Naive thymus-derived CD4-positive, alpha-beta T cell (primary cell): ENCODE measurements at regions not wholly inside any gene's neighbourhood (a gene's known extent, or its start where the extent isn't known, plus 50 kb on each side); places are given as distances from the start of the nearest gene placed in this dataset.
A peak's percentile ranks its signal among the peaks of the same experiment; 100 is the strongest.

Experiments used
- ATAC-seq: fragments of 150-1000 bp; cut with Tn5 transposase; 2 replicates; pipeline ENCODE4 v1.10.0; 2021; ENCODE audit warnings: mild to moderate bottlenecking, moderate library complexity
- CTCF ChIA-PET: fragments of 350-600 bp; sonication (Branson Sonifier 250); formaldehyde crosslinking; loops from one replicate; lab custom pipeline; 2021; ENCODE audit warnings: antibody characterized with exemption; lab: Charles Lee
- POLR2A ChIA-PET: fragments of 350-600 bp; sonication (Branson Sonifier 250); formaldehyde crosslinking; loops from one replicate; lab custom pipeline; 2021; ENCODE audit warnings: antibody characterized with exemption, inconsistent platforms; lab: Charles Lee
- DNase-seq, 9 donors: peaks; one replicate each; pipeline versions ENCODE4 v3.0.0 to v3.0.0-alpha.2; 2020 to 2022; ENCODE audit warnings: mixed read lengths in 1 of 9
- H3K27ac ChIP-seq: one replicate; pipeline ENCODE4 v1.7.0; 2013; ENCODE audit warnings: mild to moderate bottlenecking, low read depth, low read length, moderate library complexity
- H3K27me3 ChIP-seq, 2 donors: one replicate each; pipeline ENCODE4 v1.7.0; 2013; ENCODE audit warnings: low read length in 2 of 2, mild to moderate bottlenecking in 2 of 2, moderate library complexity in 2 of 2; ENCODE audit not compliant: control insufficient read depth in 2 of 2, insufficient read depth in 2 of 2
- H3K36me3 ChIP-seq, 3 experiments: 1 replicate in 2 of 3; 2 replicates in 1 of 3; pipeline ENCODE4 v1.7.0; 2013; ENCODE audit warnings: low read length in 3 of 3, mild to moderate bottlenecking in 3 of 3, moderate library complexity in 1 of 3; ENCODE audit not compliant: insufficient read depth in 3 of 3, control insufficient read depth in 2 of 3
- H3K4me1 ChIP-seq, 2 donors: one replicate each; pipeline ENCODE4 v1.7.0; 2013; ENCODE audit warnings: low read length in 2 of 2, mild to moderate bottlenecking in 2 of 2, moderate library complexity in 1 of 2; ENCODE audit not compliant: control insufficient read depth in 2 of 2, insufficient read depth in 2 of 2
- H3K4me3 ChIP-seq: 2 replicates; pipeline ENCODE4 v1.7.0; 2013; ENCODE audit warnings: mild to moderate bottlenecking, low read length
- H3K9me3 ChIP-seq, 3 experiments: 1 replicate in 2 of 3; 2 replicates in 1 of 3; pipeline ENCODE4 v1.7.0; 2013; ENCODE audit warnings: low read length in 3 of 3; ENCODE audit not compliant: control insufficient read depth in 2 of 3
- H3K27ac Mint-ChIP-seq, 9 donors: one replicate each; pipeline ENCODE4 v1.8.0; 2020 to 2022; ENCODE audit warnings: mixed read lengths in 9 of 9, mild to moderate bottlenecking in 8 of 9, moderate library complexity in 5 of 9, inconsistent platforms in 2 of 9
- H3K27me3 Mint-ChIP-seq, 5 donors: one replicate each; pipeline ENCODE4 v1.8.0; 2021 to 2022; ENCODE audit warnings: mixed read lengths in 5 of 5, mild to moderate bottlenecking in 1 of 5
- H3K36me3 Mint-ChIP-seq, 5 donors: one replicate each; pipeline ENCODE4 v1.8.0; 2020 to 2022; ENCODE audit warnings: mixed read lengths in 5 of 5, mild to moderate bottlenecking in 3 of 5, inconsistent platforms in 1 of 5
- H3K4me1 Mint-ChIP-seq, 7 donors: one replicate each; pipeline ENCODE4 v1.8.0; 2020 to 2022; ENCODE audit warnings: mixed read lengths in 7 of 7, mild to moderate bottlenecking in 3 of 7, inconsistent platforms in 1 of 7
- H3K4me3 Mint-ChIP-seq, 10 donors: one replicate each; pipeline ENCODE4 v1.8.0; 2020 to 2022; ENCODE audit warnings: mild to moderate bottlenecking in 10 of 10, mixed read lengths in 10 of 10, moderate library complexity in 6 of 10, inconsistent platforms in 2 of 10
- H3K9me3 Mint-ChIP-seq, 11 donors: one replicate each; pipeline ENCODE4 v1.8.0; 2020 to 2022; ENCODE audit warnings: mixed read lengths in 11 of 11, mild to moderate bottlenecking in 4 of 11, inconsistent platforms in 1 of 11, moderate library complexity in 1 of 11
- intact Hi-C, 2 donors: fragments of 100-400 bp; cut with micrococcal nuclease; formaldehyde crosslinking; loops; one replicate each; pipeline ENCODE4 v1.15.1; 2023

- no peaks in the 10 kb centered on the region for H3K9me3 ChIP-seq
- ATAC-seq (no peak), DNase-seq (no peak)
- intact Hi-C loops: no loop called here
- ChIA-PET POLR2A (no interaction called here), CTCF (no interaction called here)
- Mint-ChIP-seq H3K9me3 (peaks cover 0 to 1% (median 0%) of the 10 kb centered on the region in 11 donors), H3K4me3 (no peak overlapping the region), H3K4me1 (peaks cover 0 to 18% (median 15%) of the 10 kb centered on the region in 7 donors), H3K27ac (no peak overlapping the region), H3K27me3 (peaks cover 0 to 2% (median 0%) of the 10 kb centered on the region in 5 donors), H3K36me3 (peaks cover 0 to 12% (median 0%) of the 10 kb centered on the region in 5 donors)
- H3K36me3 ChIP-seq: no peaks in the 10 kb centered on the region
- no peaks in the 10 kb centered on the region for H3K27me3 ChIP-seq
- peaks cover 0 to 16% of the 10 kb centered on the region in 2 donors for H3K4me1 ChIP-seq
- H3K27ac ChIP-seq: no peak overlapping the region
- H3K4me3 ChIP-seq: no peak overlapping the region
Measured at GRCh38 chr10:47092376-47092775, 181.1 kb downstream of the PTPN20 start.

GRCh38 chr10:47092831-47093230 is 181.6 kb downstream of the PTPN20 start:
- Histone ChIP-seq H3K36me3 (no peaks in the 10 kb centered on the region), H3K9me3 (no peaks in the 10 kb centered on the region), H3K4me3 (no peak overlapping the region), H3K27me3 (no peaks in the 10 kb centered on the region), H3K27ac (no peak overlapping the region), H3K4me1 (peaks cover 0 to 11% of the 10 kb centered on the region in 2 donors)
- POLR2A ChIA-PET: no interaction called here
- DNase-seq (no peak), ATAC-seq (no peak)
- H3K9me3 Mint-ChIP-seq: peaks cover 0 to 1% (median 0%) of the 10 kb centered on the region in 11 donors
- H3K4me3 Mint-ChIP-seq: no peak overlapping the region
- intact Hi-C loops: no loop called here
- peaks cover 0 to 12% (median 0%) of the 10 kb centered on the region in 5 donors for H3K36me3 Mint-ChIP-seq
- CTCF ChIA-PET: no interaction called here
- H3K4me1 Mint-ChIP-seq: peaks cover 0 to 14% (median 10%) of the 10 kb centered on the region in 7 donors
- H3K27ac Mint-ChIP-seq: no peak overlapping the region
- H3K27me3 Mint-ChIP-seq: peaks cover 0 to 2% (median 0%) of the 10 kb centered on the region in 5 donors

GRCh38 chr10:47094126-47094525 is 182.9 kb downstream of the PTPN20 start:
- intact Hi-C loops: no loop called here
- Mint-ChIP-seq H3K27me3 (peaks cover 0 to 2% (median 0%) of the 10 kb centered on the region in 5 donors), H3K4me3 (no peak overlapping the region), H3K9me3 (peaks cover 0 to 1% (median 0%) of the 10 kb centered on the region in 11 donors), H3K27ac (peak overlapping the region in 2 of 9 donors; percentile 23 to 27), H3K4me1 (peaks cover 0 to 5% (median 0%) of the 10 kb centered on the region in 7 donors), H3K36me3 (peaks cover 0 to 12% (median 0%) of the 10 kb centered on the region in 5 donors)
- ChIA-PET POLR2A (no interaction called here), CTCF (no interaction called here)
- Histone ChIP-seq H3K27me3 (no peaks in the 10 kb centered on the region), H3K4me1 (no peaks in the 10 kb centered on the region), H3K27ac (no peak overlapping the region), H3K4me3 (no peak overlapping the region), H3K36me3 (no peaks in the 10 kb centered on the region), H3K9me3 (no peaks in the 10 kb centered on the region)
- ATAC-seq (no peak), DNase-seq (no peak)

GRCh38 chr10:47094636-47095035 is 183.4 kb downstream of the PTPN20 start:
- DNase-seq (no peak), ATAC-seq (no peak)
- ChIA-PET POLR2A (no interaction called here), CTCF (no interaction called here)
- H3K27me3 ChIP-seq: no peaks in the 10 kb centered on the region
- H3K36me3 ChIP-seq: no peaks in the 10 kb centered on the region
- intact Hi-C loops: no loop called here
- Mint-ChIP-seq H3K4me1 (peaks cover 0 to 5% (median 0%) of the 10 kb centered on the region in 7 donors), H3K27ac (peak overlapping the region in 1 of 9 donors; percentile 27), H3K27me3 (peaks cover 0 to 2% (median 0%) of the 10 kb centered on the region in 5 donors), H3K9me3 (peaks cover 0 to 1% (median 0%) of the 10 kb centered on the region in 11 donors), H3K36me3 (peaks cover 0 to 12% (median 0%) of the 10 kb centered on the region in 5 donors), H3K4me3 (no peak overlapping the region)
- H3K9me3 ChIP-seq: no peaks in the 10 kb centered on the region
- H3K4me3 ChIP-seq: no peak overlapping the region
- no peak overlapping the region for H3K27ac ChIP-seq
- H3K4me1 ChIP-seq: no peaks in the 10 kb centered on the region

GRCh38 chr10:47095211-47095610 is 184.0 kb downstream of the PTPN20 start:
- peaks cover 0 to 12% (median 0%) of the 10 kb centered on the region in 5 donors for H3K36me3 Mint-ChIP-seq
- Histone ChIP-seq H3K4me1 (no peaks in the 10 kb centered on the region), H3K9me3 (no peaks in the 10 kb centered on the region), H3K27ac (no peak overlapping the region), H3K27me3 (no peaks in the 10 kb centered on the region), H3K36me3 (no peaks in the 10 kb centered on the region), H3K4me3 (no peak overlapping the region)
- ATAC-seq (no peak), DNase-seq (no peak)
- no peak overlapping the region for H3K27ac Mint-ChIP-seq
- peaks cover 0 to 5% (median 0%) of the 10 kb centered on the region in 7 donors for H3K4me1 Mint-ChIP-seq
- intact Hi-C loops: no loop called here
- H3K27me3 Mint-ChIP-seq: peaks cover 0 to 2% (median 0%) of the 10 kb centered on the region in 5 donors
- ChIA-PET POLR2A (no interaction called here), CTCF (no interaction called here)
- no peak overlapping the region for H3K4me3 Mint-ChIP-seq
- H3K9me3 Mint-ChIP-seq: peaks cover 0 to 1% (median 0%) of the 10 kb centered on the region in 11 donors

GRCh38 chr10:47095848-47096612 is 184.8 kb downstream of the PTPN20 start:
- intact Hi-C loops: no loop called here
- ChIA-PET CTCF (interaction anchor here (1.2 kb wide), 1 partner anchor 17 kb away, joined by 4 read pairs; no protein-coding TSS in a partner anchor), POLR2A (interaction anchor here (0.6 kb wide), 1 partner anchor 26 kb away, joined by 4 read pairs; no protein-coding TSS in a partner anchor)
- Mint-ChIP-seq H3K4me1 (peaks cover 0 to 5% (median 0%) of the 10 kb centered on the region in 7 donors), H3K27me3 (peaks cover 0 to 2% (median 0%) of the 10 kb centered on the region in 5 donors), H3K9me3 (peaks cover 0 to 1% (median 0%) of the 10 kb centered on the region in 11 donors), H3K27ac (no peak overlapping the region), H3K36me3 (peaks cover 0 to 12% (median 0%) of the 10 kb centered on the region in 5 donors), H3K4me3 (no peak overlapping the region)
- H3K4me3 ChIP-seq: no peak overlapping the region
- no peaks in the 10 kb centered on the region for H3K36me3 ChIP-seq
- H3K9me3 ChIP-seq: no peaks in the 10 kb centered on the region
- H3K4me1 ChIP-seq: no peaks in the 10 kb centered on the region
- no peaks in the 10 kb centered on the region for H3K27me3 ChIP-seq
- no peak overlapping the region for H3K27ac ChIP-seq
- DNase-seq (no peak), ATAC-seq (no peak)
